Liver (tissue), 3 donors: ENCODE measurements at regions not wholly inside any gene's neighbourhood (a gene's known extent, or its start where the extent isn't known, plus 50 kb on each side); places are given as distances from the start of the nearest gene placed in this dataset.
"Not testable (repeated sequence)": the region's sequence is repeated elsewhere in the genome, so short reads cannot be mapped to it uniquely, and the experiment has no call there.

Experiments
- CTCF ChIP-seq: fragments of 150-350 bp; IDR thresholded peaks from 2 replicates; pipeline ENCODE4 v1.5.1; 2017; ENCODE audit warnings: improper control_type of control experiment, low read depth, low read length; ENCODE audit not compliant: missing input control
- FOXA1 ChIP-seq: IDR thresholded peaks from 2 replicates; pipeline ENCODE4 v1.6.1; 2016; ENCODE audit warnings: antibody characterized with exemption
- GABPA ChIP-seq, 2 donors: IDR thresholded peaks in 1 of 2; conservative IDR thresholded peaks in 1 of 2; 2 replicates each; pipeline ENCODE4 v1.6.1; 2016; ENCODE audit warnings: antibody characterized with exemption in 2 of 2, mild to moderate bottlenecking in 1 of 2, moderate library complexity in 1 of 2
- RAD21 ChIP-seq, 2 donors: IDR thresholded peaks; 2 replicates each; pipeline ENCODE4 v1.6.1; 2016; ENCODE audit warnings: antibody characterized with exemption in 2 of 2, mild to moderate bottlenecking in 2 of 2
- RXRA ChIP-seq, 2 donors: IDR thresholded peaks; 2 replicates each; pipeline ENCODE4 v1.6.1; 2017 to 2018; ENCODE audit warnings: antibody characterized with exemption in 2 of 2, mild to moderate bottlenecking in 1 of 2
- YY1 ChIP-seq: IDR thresholded peaks from 2 replicates; pipeline ENCODE4 v1.6.1; 2016; ENCODE audit warnings: antibody characterized with exemption, mild to moderate bottlenecking
- donor health status: healthy.
- donor health status: healthy.

GRCh38 chrX:89771639-89772038 lies 150.1 kb upstream of the TGIF2LX start:
- TF ChIP-seq RAD21 (IDR thresholded peaks at IDR 0.05); CTCF; FOXA1; GABPA (IDR thresholded peaks at IDR 0.05 in 1 of 2, conservative IDR thresholded peaks at IDR 0.05 in 1 of 2); YY1: not testable (repeated sequence)
- TF ChIP-seq RXRA (IDR thresholded peaks at IDR 0.05): peak; percentile 17 to 47
